Bronchial epithelial cell (primary cell): ENCODE measurements at regions not wholly inside any gene's neighbourhood (a gene's known extent, or its start where the extent isn't known, plus 50 kb on each side); places are given as distances from the start of the nearest gene placed in this dataset.
A peak's percentile ranks its signal among the peaks of the same experiment; 100 is the strongest.

Experiments used
- DNase-seq: peaks from one replicate; pipeline ENCODE4 v3.0.0-alpha.2; 2010; ENCODE audit warnings: low read depth
- FAIRE-seq: peaks from 2 replicates; lab custom pipeline; 2011; peaks lifted over from hg19 to GRCh38; lab: Jason Lieb, UNC
- H3K27me3 ChIP-seq: 2 replicates; pipeline ENCODE4 v1.5.1; 2011; ENCODE audit warnings: low read length; ENCODE audit not compliant: control insufficient read depth, insufficient read depth
- H3K36me3 ChIP-seq: 2 replicates; pipeline ENCODE4 v1.5.1; 2011; ENCODE audit warnings: low read length; ENCODE audit not compliant: control insufficient read depth, insufficient read depth
- H3K4me3 ChIP-seq: 2 replicates; pipeline ENCODE4 v1.5.1; 2011; ENCODE audit warnings: mild to moderate bottlenecking, low read depth, low read length, control low read depth
- CTCF ChIP-seq: IDR thresholded peaks from 2 replicates; pipeline ENCODE4 v1.5.1; 2011; ENCODE audit warnings: mild to moderate bottlenecking, moderate library complexity, low read length, control low read depth, inconsistent platforms; ENCODE audit not compliant: insufficient read depth, severe bottlenecking

DNA sequence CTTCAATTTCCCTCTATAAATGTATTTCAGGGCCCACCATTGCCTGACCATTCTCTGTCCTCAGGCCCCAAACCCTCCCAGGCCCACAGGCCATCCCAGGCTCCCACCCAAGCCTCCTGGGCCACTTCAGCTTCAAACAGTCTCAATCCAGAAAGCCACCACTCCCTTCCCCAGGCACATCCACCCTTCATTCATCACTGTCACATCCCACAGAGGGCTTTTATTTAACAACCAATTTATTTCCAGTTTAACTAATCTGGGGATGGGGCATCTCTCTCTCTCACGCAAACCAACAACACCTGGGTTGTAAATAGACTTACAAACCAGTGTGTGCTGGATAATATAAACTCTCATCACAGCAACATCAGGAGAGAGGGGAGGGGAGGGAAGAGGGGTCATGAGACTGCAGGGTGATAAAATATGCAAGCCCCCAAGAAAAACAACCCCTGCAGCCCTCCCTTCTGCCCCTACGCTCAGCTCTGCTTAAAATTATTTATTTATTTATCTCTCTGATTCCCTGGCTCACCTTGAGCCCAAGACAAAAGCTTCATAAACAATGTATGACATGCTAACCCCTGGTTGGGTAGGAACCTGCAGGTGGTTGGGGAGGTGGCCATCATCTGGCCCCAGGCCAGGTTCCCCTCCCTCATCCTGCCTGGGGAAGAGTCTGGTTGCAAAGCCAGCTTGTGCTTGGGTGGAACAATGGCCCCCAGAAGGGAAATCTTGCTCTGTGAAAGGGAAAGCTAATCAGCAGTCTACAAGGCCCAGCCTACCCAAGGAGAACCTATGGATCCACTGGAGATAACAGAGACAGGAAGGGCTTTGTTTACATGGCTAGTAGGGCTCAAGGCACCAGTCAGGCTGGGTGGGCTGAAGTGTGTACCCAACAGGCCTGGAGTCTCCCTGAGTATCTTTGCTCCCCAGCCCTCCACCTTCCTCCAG is 359.2 kb downstream of the BUD13 start:
- Histone ChIP-seq H3K27me3 (no peaks in the 10 kb centered on the region), H3K36me3 (no peaks in the 10 kb centered on the region), H3K4me3 (no peak overlapping the region)
- DNase-seq = no peak
- TF ChIP-seq CTCF = no peak
- no peak for FAIRE-seq

DNA sequence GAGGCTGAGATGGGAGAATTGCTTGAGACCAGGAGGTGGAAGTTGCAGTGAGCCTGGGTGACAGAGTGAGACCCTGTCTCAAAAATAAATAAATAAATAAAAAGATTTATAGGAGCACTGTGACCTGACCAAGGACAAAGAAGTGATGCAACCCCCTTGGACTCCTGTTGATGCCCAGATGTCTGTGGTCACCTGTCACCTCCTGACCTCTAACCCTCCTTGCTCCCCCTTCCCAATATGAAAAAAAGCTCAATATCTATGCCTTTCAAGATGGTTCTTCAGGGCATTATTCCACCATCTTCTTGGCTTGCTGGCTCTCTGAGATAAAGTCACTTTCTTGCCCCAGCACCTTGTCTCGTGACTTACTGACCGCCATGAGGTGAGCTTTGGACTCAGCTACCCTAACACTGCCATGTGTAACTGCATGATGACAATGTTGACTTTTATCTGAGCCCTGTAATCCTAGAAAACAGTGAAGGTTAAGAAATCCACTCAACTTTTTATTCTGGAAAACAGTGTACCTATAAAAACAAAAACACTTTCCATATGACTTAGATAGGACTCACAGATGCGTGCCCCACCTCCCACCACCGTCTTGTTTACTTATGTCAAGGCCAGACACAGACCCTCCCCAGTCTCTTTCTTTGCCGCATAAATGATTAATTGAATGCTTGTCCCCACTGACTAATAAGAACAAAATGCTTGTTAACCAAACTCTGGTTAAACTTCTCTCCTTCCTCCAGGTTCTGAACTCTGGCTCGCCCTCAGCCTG is 360.5 kb downstream of the BUD13 start:
- no peaks in the 10 kb centered on the region for H3K27me3 ChIP-seq
- no peaks in the 10 kb centered on the region for H3K36me3 ChIP-seq
- FAIRE-seq (no peak), DNase-seq (no peak)
- no peak for TF ChIP-seq CTCF
- H3K4me3 ChIP-seq = no peak overlapping the region

DNA sequence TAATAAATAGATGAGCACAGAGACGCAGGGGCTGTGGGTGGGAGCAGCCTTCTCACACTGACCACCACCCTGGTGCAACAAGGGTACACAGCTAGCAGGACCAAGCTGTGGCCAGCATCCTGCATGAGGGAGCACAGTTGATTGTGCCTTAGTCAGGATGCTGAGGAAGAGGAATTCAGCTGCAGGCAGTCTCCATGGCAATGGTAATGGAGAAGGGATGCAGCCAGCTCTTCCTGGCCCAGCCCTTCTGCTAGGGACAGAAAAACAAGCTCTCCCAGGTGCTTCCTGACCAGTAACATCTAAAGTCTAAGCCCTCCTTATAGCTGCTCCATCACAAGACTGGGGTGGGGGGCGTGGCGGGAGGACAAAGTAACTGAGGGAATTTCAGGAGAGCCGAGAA is 363.5 kb downstream of the BUD13 start:
- TF ChIP-seq CTCF = no peak
- DNase-seq = no peak
- Histone ChIP-seq H3K4me3 (no peak overlapping the region), H3K27me3 (no peaks in the 10 kb centered on the region), H3K36me3 (no peaks in the 10 kb centered on the region)
- FAIRE-seq = no peak

- no peak for FAIRE-seq
- peak; percentile 4 for DNase-seq
- Histone ChIP-seq H3K36me3 (no peaks in the 10 kb centered on the region), H3K4me3 (no peak overlapping the region), H3K27me3 (no peaks in the 10 kb centered on the region)
- no peak for TF ChIP-seq CTCF
Measured at GRCh38 chr11:116406042-116406441, 366.7 kb downstream of the BUD13 start.

DNA sequence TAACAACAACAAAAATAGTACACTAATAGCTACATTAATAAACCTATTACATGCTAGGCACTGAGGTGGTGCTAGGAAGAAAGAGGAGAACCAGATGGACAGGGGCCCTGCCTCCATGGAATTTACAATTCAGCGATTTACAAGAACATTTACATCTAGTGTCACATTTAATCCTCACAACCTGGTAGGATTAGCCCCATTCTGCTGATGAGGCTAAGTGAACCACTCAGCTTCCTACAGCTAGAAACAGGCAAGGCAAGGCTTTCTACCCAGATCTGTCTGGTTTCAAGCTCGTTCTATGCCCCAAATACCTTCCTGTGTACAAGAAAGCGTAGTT is 368.4 kb downstream of the BUD13 start:
- Histone ChIP-seq H3K27me3 (no peaks in the 10 kb centered on the region), H3K36me3 (no peaks in the 10 kb centered on the region), H3K4me3 (no peak overlapping the region)
- FAIRE-seq (no peak), DNase-seq (no peak)
- no peak for TF ChIP-seq CTCF
